HG03139 (cell line): ENCODE measurements at regions not wholly inside any gene's neighbourhood (a gene's known extent, or its start where the extent isn't known, plus 50 kb on each side); places are given as distances from the start of the nearest gene placed in this dataset.

ENCODE experiments used
- ATAC-seq: cut with Tn5 transposase; IDR thresholded peaks from one replicate; pipeline ENCODE4 v1.9.1; 2021; ENCODE audit not compliant: unreplicated experiment

- no peak for ATAC-seq
These were observed 407.0 kb upstream of the RGMA start for GRCh38 chr15:93495799-93496637.

DNA sequence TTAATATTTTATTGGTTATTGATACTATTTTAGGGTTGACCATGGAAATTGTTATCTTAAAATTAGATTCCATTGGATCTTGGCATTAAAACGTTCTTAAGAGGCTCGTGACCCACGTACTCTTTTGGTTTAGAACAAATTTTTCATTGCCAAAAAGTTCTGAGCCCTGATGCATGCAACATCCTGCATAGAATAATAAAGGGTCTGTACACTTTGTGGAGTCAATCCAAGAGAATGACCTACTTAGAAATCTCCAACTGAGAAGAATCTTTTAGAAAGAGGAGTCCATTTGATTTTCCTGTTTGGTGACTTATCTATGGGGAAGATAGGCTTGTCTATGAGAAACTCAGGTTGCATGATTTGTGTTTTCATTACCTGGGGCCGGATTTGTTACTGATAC lies 404.2 kb upstream of the RGMA start:
- no peak for ATAC-seq

- no peak for ATAC-seq
These were observed 402.3 kb upstream of the RGMA start for GRCh38 chr15:93491291-93491690.

DNA sequence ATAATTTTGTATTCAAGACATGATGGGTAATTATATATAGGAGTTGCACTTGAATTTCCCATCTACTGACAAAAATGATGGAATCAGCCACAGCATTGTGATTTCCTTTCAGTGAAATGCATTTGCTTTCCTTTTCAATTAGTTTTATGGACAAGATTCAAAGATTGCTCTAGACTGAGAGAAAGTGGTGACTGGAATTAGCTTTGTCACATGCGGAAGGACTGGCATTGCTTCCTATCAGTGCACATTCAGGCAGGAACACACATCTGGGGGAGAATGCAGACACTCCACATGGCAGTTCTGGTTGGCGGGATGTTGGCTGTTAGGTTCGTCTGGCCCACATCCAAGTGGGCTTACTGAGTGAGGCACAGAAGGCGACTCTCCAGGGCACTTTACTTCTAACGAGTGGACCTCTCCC lies 399.3 kb upstream of the RGMA start:
- ATAC-seq: no peak

DNA sequence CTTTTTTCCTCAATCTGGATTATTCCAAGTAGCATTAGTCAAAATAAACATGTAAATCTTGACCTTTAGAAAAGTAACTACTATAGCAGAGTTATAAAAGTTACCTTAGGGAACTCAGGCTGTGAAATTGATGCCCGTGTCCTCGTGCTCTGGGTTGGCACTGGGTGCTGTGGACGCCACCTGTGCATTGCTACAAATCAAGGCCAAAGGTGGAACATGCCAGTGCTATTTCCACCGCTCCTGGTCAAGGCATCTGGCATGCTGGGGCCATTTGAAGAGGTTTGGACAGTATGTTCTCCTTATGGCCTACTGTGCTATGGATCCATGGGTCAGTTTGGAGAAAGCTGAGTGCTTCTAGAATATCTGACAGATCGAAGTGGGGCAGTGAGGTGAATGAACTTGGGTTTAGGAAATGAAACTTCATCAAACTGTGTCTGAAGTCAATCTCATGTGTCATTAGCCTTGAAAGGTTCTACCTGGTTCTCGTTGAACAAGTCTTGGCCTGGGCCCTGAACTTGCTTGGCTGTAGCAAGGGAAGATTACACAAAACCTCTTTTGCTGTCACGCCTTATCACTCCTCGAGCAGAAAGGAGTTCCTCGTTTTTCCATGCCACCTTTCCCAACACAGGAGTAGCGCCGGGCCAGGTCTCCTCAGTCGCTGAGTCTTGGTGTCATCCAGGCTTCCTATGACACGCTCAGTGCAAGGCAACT lies 397.6 kb upstream of the RGMA start:
- no peak for ATAC-seq

GRCh38 chr15:93485438-93486327 lies 396.7 kb upstream of the RGMA start:
- no peak for ATAC-seq

DNA sequence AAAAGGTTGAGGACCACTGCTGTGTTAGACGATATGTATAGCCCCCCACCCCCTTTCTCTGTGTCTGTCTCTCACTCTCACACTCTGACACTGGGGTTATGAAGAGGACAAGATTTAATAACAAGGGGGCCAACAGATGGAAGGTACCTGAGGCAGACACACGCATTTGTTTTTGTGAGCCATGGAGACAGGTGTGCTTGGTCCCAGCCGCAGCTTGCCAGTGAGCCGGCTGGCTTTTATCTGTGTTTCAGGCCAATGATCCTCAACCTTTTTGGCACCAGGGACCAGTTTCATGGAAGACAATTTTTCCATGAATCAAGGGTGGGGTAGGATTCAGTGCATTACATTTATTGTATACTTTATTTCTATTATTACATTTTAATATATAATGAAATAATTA lies 394.9 kb upstream of the RGMA start:
- ATAC-seq: no peak

DNA sequence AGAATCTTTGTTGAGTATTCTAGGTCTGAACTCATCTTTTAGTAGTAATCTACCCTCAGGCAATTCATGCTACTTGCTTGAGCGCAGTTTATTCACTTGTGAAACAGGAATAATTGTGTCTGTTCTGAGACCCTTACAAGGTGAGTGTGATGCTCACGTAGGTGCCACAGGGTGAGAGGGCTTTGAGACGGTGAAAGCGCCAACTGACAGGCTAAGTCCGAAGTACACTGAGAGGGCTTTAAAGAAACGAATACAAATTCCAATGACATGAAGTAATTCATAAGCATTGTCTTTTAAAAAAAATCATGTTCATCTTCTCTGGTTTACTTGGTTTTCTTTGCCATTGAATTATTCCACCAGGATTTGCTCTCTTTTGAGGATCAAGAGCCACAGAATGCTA lies 393.7 kb upstream of the RGMA start:
- no peak for ATAC-seq

- no peak for ATAC-seq
These were observed 390.7 kb upstream of the RGMA start for GRCh38 chr15:93479715-93480114.

GRCh38 chr15:93478947-93479346 lies 389.9 kb upstream of the RGMA start:
- no peak for ATAC-seq

DNA sequence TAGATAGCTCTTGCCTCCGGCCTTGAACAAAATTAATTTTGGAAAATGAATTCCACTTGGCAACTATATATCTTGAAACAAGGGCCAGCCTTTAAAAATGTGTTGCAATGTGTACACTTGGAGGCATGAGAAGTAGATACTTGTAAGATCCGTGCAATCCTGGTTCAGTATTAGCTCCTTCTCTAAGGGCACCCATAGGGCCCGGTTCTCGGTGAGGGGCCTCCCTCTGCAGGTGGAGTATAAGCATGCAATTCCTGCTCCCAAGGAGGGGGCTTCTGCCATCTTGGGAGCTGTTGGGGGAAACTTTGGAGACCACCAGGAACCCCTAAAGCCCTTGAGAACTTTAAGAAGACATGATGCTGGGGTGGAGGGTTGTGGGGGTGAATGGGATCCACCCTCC lies 388.7 kb upstream of the RGMA start:
- ATAC-seq: no peak

GRCh38 chr15:93477188-93477587 lies 388.2 kb upstream of the RGMA start:
- ATAC-seq: no peak

DNA sequence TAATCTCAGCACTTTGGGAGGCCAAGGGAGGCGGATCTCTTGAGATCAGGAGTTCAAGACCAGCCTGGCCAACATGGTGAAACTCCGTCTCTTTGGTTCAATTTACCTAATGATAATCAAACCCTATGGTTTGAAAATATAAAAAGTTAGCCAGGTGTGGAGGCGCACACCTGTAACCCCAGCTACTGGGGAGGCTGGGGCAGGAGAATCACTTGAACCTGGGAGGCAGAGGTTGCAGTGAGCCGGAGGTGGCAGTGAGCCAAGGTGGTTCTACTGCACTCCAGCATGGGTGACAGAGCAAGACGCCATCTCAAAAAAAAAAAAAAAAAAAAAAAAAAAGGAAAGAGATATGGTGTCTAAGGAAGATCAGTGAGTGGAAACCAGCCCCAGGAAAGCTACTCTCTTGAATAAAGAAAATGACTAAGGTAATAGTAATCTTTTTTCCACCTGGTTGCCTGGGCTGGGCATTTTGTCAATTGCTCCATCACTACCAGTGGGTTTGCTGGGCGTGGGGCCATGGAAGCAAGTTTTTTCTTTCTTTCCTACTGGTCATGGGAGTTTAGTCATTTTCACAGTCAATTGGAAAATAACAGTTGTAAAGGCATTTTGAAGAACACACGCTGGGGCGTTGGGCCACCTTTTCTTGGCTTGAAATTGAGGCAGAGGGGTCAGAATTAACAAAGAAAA lies 387.6 kb upstream of the RGMA start:
- ATAC-seq: no peak

DNA sequence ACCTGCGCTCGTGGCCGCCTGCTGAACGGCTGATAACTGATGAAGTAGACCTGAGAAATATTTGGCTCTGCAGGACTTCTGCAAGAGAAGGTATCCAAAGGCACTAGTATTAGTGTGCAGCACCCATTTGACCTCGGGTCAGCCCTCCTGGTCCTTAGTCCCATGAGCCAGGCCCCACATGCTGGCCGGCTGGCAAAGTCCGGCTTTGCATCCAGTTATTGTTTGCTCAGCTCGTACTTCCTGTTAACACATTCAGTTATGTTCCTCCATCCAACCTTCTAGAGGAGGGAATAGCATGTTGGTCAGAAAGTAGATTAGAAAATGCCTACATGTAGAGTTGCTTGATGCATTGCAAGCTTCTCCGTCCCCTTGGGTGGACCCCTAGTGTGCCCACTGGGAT lies 385.7 kb upstream of the RGMA start:
- no peak for ATAC-seq

DNA sequence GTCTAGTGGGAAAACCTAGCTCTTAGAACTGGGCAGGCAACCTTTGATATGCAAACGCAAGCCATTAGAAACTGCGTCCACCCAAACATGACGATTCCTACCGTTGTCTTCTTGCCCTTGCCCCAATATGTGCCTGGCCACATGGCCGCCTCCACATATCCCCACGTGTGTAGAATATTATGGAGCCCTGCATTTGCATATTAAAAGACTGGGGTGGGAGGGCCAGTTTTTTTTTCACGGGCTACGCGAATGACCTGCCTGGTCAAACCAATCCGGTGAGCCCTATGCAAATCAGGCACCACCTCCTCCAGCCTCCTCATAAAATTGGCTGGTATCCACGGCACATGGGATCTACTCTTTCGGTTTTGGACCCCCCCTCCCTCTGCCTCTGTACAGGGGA lies 381.0 kb upstream of the RGMA start:
- no peak for ATAC-seq

GRCh38 chr15:93467337-93467736 lies 378.3 kb upstream of the RGMA start:
- no peak for ATAC-seq

DNA sequence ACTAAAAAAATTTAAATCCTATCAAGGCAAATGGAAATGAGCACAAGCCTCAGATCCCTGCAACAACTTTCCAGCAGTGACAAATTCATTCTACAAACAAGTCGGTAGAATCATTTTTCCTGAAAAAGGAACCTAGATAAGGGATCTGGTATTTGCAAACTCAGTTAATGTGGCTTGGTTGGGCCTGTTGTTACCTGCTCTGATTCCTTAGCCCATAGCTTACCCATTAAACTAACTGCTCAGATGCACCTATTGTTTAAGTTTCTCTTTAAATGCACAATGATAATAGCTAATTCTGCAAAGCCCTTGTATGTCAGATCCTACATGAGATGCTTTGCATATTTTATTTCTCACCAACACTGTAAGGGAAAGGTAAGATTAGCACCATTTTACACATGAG lies 377.4 kb upstream of the RGMA start:
- no peak for ATAC-seq

DNA sequence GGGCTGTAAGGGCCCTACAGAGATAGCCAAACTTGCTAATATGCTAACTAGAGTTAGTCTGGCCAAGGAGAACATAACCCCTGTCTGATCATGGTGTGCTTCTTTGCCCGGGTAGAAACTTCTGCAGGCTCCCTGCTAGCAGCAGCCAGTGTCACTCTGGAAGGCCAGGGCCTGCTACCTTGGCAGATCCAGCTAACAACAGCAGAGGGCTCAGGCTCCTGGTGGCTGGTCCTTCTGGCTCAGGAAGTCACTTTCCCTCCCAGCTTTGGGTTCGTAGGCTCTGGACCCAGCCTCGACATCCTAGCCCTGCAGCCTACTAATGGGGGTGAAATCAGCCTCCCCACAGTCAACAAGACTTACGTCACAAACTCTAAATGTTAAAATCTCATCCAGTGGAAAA lies 373.7 kb upstream of the RGMA start:
- ATAC-seq: no peak

GRCh38 chr15:93460717-93461116 lies 371.7 kb upstream of the RGMA start:
- peak; percentile 92 for ATAC-seq

- ATAC-seq: no peak
These were observed 370.4 kb upstream of the RGMA start for GRCh38 chr15:93459396-93459795.

- ATAC-seq: no peak
These were observed 369.6 kb upstream of the RGMA start for GRCh38 chr15:93458597-93458996.
